ENCODE measurements at regions not wholly inside any gene's neighbourhood (a gene's known extent, or its start where the extent isn't known, plus 50 kb on each side); places are given as distances from the start of the nearest gene placed in this dataset.

GRCh38 chr17:5695480-5695879, 111.2 kb upstream of the NLRP1 start:
- DNase-seq, result no peak

GRCh38 chr17:5698959-5699358, 114.7 kb upstream of the NLRP1 start:
- no peak for DNase-seq

- DNase-seq, result no peak
Observed at GRCh38 chr17:5699814-5700213, 115.5 kb upstream of the NLRP1 start.

DNA sequence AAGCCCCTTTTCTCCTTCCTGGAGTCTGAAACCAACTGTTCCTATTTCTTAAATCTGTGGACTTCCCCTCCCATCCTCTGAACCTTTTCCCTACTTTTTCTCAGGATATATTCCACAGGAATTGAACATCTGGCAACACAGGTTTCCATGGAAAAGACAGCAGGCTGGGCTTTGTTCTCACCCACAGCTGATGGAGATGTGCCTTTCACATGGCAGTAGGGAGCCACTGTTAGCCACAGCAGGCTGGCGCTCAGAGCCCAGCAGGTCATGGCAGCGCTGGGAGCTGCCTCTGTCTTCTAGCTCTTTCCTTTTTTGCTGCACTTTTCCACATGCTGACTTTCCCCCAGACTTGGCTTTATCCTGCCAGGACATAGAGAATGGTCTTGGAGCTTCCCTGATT, 116.4 kb upstream of the NLRP1 start:
- no peak for DNase-seq

- DNase-seq, result no peak
Observed at GRCh38 chr17:5701381-5701780, 117.1 kb upstream of the NLRP1 start.

DNA sequence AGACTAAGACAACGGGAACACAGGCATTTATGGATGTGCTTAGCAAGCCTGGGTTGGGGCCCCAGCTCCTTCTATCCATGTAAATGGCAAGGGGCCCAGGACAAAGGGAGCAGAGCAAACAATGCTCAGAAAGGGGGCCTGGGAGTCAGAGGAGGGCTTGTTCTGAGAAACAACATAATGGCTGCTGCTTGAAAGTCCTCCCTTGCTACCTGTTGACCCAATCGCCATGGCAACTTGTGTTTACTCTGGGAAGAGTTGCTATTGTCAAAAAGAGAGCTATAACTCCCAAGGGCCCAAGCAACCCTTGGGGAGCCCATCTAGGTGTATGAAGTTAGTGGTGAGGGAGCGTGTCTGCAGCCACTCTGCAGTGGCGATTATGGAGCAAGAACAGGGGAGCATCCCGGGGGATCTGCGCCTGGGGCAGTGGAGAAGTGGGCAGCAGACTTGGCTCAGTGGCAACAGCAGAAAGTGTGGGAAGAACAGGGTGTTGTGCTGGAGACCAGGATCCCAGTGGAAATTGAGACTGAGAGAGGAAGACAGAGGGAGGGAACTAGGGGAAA, 118.7 kb upstream of the NLRP1 start:
- no peak for DNase-seq

DNA sequence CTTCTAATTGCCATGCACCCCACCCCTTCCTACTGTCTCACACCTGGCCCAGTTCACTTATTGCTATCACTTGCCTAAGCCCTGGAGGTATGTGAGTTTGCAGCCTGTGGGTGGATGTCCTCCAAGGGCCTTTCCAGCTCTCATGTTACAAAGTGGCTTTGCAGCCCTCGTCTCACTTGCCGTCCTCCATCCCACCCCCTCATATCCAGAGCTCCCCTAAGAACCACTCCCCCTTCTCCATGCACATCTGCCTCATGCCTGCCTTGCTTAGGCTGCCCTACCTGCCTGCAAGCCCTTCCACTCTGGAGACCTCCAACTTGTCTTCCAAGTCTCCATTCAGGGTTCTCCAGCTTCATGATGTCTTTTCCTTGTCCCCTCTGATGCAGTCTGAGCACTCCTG, 119.4 kb upstream of the NLRP1 start:
- DNase-seq, result no peak

GRCh38 chr17:5705081-5705875, 121.0 kb upstream of the NLRP1 start:
- peak; percentile 37 for DNase-seq

DNA sequence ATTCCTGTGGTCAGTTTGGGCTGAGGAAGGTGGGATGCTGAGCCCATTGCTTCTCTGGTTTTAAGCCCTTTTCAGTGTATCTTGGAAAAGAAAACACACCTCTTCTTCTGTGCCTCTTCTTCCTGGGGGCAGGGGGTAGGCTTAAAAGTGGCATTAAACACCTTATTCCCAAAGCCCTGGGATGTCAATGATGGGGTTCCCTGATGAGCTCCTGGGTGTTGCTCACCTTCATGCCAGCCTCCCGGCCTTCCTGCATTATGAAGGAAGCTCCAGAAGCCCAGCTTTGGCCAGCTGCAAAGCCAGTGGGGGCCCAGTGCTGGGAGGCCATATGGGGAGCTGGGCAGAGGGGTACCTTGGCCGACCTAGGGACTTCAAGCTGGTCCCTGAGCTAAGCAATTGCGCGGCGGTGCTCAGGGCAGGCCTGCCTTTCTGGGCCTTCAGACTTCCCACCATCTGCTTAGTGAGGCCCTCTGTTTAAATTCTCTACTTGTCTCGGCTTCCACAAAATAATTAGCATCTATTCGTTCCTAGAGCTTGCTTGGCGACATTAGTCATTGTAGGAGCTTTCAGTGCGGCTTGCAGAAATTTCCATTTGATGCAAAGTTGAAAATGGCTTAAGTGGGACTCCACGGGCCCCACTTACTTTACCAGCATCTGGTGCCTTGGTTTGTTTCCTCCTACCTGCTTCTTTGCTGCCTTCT, 121.7 kb upstream of the NLRP1 start:
- DNase-seq, result no peak

GRCh38 chr17:5706577-5707210, 122.4 kb upstream of the NLRP1 start:
- peak; percentile 77 for DNase-seq

DNA sequence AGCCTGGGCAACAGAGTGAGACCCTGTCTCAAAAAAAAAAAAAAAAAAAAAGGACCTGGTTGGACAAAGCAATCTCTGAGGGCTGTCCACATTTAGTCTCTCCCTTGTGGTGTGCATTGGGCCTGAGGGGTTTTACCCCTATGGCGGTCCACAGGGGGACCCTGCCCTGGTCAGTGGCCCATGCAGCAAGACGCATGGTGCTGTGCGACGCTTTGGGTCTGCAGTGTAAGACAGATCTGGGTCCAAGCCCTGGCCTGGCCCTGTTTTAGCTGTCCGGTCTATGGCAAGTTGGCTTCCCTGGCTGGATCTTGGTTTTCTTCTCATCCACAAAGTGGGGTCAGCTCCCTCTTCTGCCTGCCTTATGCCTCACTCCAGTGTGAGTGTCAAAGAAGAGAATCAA, 123.2 kb upstream of the NLRP1 start:
- no peak for DNase-seq

- no peak for DNase-seq
Observed at GRCh38 chr17:5708344-5708743, 124.0 kb upstream of the NLRP1 start.

GRCh38 chr17:5711344-5711743, 127.0 kb upstream of the NLRP1 start:
- no peak for DNase-seq

DNA sequence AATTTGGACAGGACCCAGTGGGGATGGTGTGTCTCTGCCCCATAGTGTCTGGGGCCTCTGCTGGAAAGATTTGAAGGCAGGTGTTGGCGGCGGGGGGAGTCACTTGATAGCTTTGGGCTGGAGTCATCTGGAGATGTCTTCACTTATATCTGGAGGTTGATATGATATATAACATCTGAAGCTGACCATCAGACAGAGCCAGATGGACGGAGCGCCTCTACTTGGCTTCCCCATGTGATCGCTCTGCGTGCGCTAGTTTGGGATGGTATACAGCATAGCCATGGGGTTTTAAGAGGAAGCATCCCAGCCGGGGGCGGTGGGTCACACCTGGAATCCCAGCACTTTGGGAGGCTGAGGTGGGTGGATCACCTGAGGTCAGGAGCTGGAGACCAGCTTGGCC, 130.7 kb upstream of the NLRP1 start:
- no peak for DNase-seq

DNA sequence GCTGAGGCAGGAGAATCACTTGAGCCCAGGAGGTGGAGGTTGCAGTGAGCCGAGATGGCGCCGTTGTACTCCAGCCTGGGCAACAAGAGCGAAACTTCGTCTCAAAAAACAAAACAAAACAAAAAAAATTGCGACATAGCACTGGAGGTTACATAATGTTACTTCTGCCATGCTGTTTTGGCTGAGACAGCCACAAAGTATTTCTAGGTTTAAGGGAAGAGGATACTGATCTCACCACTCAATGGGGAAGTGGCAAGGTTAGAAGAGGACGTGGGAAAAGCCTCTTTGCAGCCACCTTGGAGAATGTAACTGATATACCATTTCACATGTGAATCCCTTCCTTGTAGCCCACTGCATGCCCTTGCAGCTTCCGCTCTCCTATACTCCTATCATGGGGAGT, 131.2 kb upstream of the NLRP1 start:
- no peak for DNase-seq

DNA sequence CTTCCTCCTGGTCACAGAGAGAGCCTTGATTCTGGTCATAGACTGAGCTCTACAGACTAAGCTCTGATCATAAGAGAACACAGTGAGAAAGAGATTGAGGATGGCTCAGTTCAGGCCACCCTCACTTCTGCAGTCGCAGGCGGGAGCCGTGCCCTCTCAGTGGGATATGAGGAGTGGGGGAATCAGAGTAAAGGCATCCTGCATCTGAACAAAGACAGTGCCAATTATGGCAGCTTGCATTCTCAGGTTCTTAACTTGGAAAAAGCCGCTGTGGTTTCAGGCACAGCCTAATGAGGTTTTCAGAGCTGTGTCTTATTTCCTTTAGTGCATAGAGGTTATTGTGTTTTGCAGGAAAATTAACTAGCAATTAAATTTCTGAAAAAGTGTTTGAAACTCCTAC, 134.4 kb upstream of the NLRP1 start:
- DNase-seq, result no peak

DNA sequence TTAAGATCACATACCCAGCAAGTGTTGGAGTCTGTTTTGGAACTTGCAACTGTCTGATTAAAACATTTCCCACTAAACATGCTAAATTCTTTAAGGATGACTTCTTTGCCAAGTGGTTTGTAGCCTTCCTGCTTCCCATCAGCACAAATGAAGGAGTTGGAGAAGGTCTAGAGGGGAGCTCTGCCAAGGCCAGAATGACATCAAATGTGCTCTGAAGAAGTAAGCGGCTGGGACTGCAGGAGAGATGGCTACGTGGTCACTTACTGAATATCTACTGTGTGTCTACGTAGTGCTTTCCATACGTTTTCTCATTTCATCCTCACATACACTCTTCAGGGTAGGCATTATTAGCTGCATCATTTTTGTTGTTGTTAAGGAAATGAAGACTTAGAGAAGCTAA, 135.7 kb upstream of the NLRP1 start:
- no peak for DNase-seq

GRCh38 chr17:5730373-5730772, 146.1 kb upstream of the NLRP1 start:
- DNase-seq, result no peak

DNA sequence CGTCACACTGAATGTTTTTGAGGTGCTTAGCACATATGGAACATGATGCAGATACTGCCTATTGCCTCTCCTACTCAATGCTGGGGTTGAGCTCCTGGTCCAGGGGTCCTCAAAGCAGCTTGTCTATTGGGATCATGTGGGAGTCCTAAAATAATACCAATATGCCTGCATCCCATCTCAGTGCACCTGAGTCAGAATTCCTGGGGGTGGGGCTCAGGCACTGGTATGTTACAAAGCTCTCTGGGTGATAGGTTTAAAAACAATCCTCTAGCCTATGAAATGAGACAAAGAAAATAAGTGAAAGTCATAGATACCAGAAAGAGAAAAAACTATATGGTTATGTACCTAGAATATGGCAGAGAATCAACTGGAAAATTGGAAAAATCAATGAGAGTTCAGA, 156.6 kb upstream of the NLRP1 start:
- no peak for DNase-seq

GRCh38 chr17:5741810-5742209, 157.5 kb upstream of the NLRP1 start:
- DNase-seq, result no peak

DNA sequence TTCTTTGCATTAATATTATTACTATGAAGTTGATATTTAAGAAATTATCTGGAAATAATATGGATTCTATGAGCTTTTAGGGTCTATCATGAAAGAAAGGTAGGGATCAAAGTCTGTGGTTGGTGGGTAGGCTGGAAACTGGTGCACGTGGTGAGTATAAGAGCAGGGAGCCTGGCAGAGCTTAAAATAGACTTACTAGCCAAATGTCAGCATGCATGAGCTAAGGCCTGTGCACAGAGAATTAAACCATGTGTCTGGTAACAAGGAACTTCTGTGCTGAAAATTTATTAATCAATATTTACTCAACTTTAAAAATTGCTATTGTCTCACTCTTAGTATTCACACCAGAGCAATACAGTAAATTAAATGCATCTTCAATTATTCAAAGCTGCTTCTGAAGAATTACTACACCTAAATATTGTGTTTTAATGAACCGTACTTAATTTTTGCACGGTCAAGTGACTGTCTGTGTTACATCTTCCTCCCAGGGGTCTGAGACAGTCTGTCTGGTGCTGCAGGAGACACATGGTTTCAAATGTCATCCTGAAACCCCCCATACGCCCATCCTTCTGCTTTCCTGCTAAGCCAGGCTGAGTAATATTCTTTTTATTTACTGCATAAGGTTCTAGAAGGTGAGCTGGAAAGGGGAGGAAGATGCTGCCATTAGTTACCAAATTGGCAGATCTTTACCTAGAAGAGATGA, 161.0 kb upstream of the NLRP1 start:
- DNase-seq, result no peak

DNA sequence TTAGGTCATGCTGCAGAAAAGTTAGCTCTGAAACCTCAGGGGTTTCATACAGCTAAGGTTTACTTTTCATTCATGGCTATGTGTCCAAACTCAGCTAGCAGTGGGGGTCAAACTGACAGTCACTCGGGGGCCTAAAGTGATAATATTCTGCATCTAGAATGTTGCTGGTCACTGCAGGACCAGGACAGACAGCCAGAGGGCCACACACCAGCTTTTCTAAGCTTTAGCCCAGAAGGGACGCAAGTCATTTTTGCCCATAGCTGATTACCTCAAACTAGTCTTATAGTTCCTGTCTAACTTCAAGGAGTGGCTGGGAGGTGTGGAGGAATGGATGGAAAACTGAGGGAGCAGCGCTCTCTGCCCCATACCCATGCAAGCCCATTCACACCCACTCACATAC, 163.0 kb upstream of the NLRP1 start:
- no peak for DNase-seq

GRCh38 chr17:5747964-5748363, 163.7 kb upstream of the NLRP1 start:
- DNase-seq, result no peak

Data from femur (tissue), 1 donor.